RWPE2 (cell line): ENCODE measurements at regions not wholly inside any gene's neighbourhood (a gene's known extent, or its start where the extent isn't known, plus 50 kb on each side); places are given as distances from the start of the nearest gene placed in this dataset.

Experiments
- ATAC-seq: fragments of 200-7000 bp; cut with Tn5 transposase; 3 replicates; pipeline ENCODE4 v1.9.1; 2021; ENCODE audit warnings: low read depth
- DNase-seq: peaks from one replicate; pipeline ENCODE4 v3.0.0-alpha.2; 2020; ENCODE audit warnings: low spot score
- H3K27ac ChIP-seq: fragments of 450-650 bp; 2 replicates; pipeline ENCODE4 v1.5.1; 2017; ENCODE audit warnings: mild to moderate bottlenecking; ENCODE audit not compliant: poor library complexity, severe bottlenecking
- H3K27me3 ChIP-seq: fragments of 250-450 bp; sonication (Bioruptor Pico); 2 replicates; pipeline ENCODE4 v1.5.1; 2021; ENCODE audit warnings: mild to moderate bottlenecking, moderate library complexity; ENCODE audit not compliant: insufficient read depth, poor library complexity, severe bottlenecking
- H3K36me3 ChIP-seq: fragments of 250-450 bp; sonication (Bioruptor Pico); 2 replicates; pipeline ENCODE4 v1.5.1; 2020; ENCODE audit warnings: low read depth, mild to moderate bottlenecking, moderate library complexity
- H3K4me1 ChIP-seq: fragments of 250-450 bp; sonication (Bioruptor Pico); 2 replicates; pipeline ENCODE4 v1.5.1; 2021; ENCODE audit warnings: mild to moderate bottlenecking, moderate library complexity; ENCODE audit not compliant: insufficient read depth, poor library complexity, severe bottlenecking
- H3K4me3 ChIP-seq: fragments of 250-450 bp; sonication (Bioruptor Pico); 2 replicates; pipeline ENCODE4 v1.5.1; 2021; ENCODE audit warnings: mild to moderate bottlenecking, moderate library complexity; ENCODE audit not compliant: severe bottlenecking
- H3K9me3 ChIP-seq: fragments of 250-450 bp; sonication (Bioruptor Pico); 2 replicates; pipeline ENCODE4 v1.5.1; 2021; ENCODE audit warnings: mild to moderate bottlenecking, moderate library complexity; ENCODE audit not compliant: severe bottlenecking
- TF ChIP-seq, protein P1 (sequence below): fragments of 450-650 bp; IDR thresholded peaks from one replicate; pipeline ENCODE4 v1.5.1; 2017; ENCODE audit warnings: mild to moderate bottlenecking, moderate library complexity; ENCODE audit not compliant: poor library complexity, severe bottlenecking

DNA sequence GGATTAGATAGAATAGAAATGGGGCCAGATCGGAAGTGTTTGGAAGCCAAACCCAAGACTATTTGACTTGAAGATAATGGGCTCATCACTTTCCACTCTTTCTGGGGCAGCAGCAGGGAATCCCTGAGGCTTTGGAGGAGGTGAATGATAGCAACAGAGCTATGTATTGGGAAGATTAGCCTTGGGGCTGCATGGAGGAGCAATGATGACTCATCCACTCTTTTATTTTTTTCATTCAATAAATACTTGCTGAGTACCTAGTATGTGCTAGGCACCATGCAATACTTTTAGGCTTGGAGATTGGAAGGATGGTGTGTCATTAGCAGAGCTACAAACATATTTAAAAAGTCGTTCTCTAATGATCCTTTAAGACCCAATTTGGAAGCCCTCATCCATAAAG is 166.9 kb upstream of the FOXD3 start:
- no peak for DNase-seq
- Histone ChIP-seq H3K27ac (no peak overlapping the region), H3K9me3 (no peaks in the 10 kb centered on the region), H3K4me3 (no peak overlapping the region), H3K4me1 (no peaks in the 10 kb centered on the region), H3K27me3 (peaks cover 6% of the 10 kb centered on the region), H3K36me3 (no peaks in the 10 kb centered on the region)
- no peak for ATAC-seq
- TF ChIP-seq, protein P1, sequence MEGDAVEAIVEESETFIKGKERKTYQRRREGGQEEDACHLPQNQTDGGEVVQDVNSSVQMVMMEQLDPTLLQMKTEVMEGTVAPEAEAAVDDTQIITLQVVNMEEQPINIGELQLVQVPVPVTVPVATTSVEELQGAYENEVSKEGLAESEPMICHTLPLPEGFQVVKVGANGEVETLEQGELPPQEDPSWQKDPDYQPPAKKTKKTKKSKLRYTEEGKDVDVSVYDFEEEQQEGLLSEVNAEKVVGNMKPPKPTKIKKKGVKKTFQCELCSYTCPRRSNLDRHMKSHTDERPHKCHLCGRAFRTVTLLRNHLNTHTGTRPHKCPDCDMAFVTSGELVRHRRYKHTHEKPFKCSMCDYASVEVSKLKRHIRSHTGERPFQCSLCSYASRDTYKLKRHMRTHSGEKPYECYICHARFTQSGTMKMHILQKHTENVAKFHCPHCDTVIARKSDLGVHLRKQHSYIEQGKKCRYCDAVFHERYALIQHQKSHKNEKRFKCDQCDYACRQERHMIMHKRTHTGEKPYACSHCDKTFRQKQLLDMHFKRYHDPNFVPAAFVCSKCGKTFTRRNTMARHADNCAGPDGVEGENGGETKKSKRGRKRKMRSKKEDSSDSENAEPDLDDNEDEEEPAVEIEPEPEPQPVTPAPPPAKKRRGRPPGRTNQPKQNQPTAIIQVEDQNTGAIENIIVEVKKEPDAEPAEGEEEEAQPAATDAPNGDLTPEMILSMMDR = no peak

DNA sequence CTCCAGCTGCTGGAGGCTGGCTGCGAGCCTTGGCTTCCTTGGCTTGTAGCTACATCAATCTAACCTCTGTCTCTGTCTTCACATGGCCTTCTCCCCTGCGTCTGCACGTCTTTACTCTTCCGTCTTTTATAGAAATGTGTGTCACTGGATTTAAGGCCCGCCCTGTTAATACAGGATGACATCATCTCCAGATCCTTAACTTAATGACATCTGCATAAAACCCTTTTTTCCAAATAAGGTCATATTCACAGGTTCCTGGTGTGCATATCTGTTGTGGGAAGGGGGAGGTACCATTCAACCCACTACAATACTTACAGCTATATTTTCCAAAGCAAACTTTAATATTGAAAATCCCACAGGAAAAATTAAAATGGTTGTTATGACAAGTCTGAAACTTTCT is 165.3 kb upstream of the FOXD3 start:
- Histone ChIP-seq H3K36me3 (no peaks in the 10 kb centered on the region), H3K4me1 (no peaks in the 10 kb centered on the region), H3K9me3 (no peaks in the 10 kb centered on the region), H3K4me3 (no peak overlapping the region), H3K27me3 (peaks cover 5% of the 10 kb centered on the region), H3K27ac (no peak overlapping the region)
- DNase-seq (no peak), ATAC-seq (no peak)
- TF ChIP-seq, protein P1 = no peak

DNA sequence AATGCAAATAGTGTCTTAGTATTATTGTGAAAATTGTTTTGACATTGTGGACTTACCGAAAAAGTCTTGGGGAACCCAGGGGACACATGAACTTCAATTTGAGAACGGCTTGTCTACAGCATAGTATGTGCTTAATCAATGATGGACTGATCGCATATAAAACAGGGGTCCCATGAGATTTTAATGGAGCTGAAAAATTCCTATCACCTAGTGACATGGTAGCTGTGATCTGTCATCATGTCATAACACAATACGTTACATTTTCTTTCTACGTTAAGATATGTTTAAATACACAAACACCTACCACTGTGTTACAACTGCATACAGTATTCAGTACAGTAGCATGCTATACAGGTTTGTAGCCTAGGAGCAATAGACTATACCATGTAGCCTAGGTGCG is 153.3 kb upstream of the FOXD3 start:
- ATAC-seq = no peak

DNA sequence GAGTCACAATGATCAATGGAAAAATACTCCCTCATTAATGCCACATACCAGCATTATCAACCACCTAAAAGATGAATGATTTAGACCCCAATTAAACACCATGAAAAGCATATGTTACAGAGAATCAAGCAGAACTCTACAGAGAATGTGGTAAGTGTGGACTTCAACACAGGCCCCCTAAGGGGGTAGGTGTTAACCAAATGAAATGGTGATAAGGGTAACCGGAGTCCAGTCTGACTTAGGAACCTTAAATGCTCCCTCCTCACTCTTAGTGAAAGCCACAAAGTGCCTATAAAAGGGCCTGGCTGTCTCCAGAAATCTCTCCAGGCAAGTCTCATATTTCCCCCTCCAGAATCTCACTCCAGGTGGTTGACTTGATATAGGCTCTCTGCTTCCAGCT is 149.2 kb upstream of the FOXD3 start:
- Histone ChIP-seq H3K36me3 (no peaks in the 10 kb centered on the region), H3K4me3 (no peak overlapping the region), H3K4me1 (no peaks in the 10 kb centered on the region), H3K9me3 (no peaks in the 10 kb centered on the region), H3K27me3 (no peaks in the 10 kb centered on the region), H3K27ac (no peak overlapping the region)
- TF ChIP-seq, protein P1 = no peak
- DNase-seq (no peak), ATAC-seq (no peak)

More for the DNA sequence above, 153.3 kb upstream of the FOXD3 start:
- Histone ChIP-seq H3K27me3 (no peaks in the 10 kb centered on the region), H3K4me1 (no peaks in the 10 kb centered on the region), H3K27ac (no peak overlapping the region), H3K9me3 (no peaks in the 10 kb centered on the region), H3K36me3 (no peaks in the 10 kb centered on the region), H3K4me3 (no peak overlapping the region)
- TF ChIP-seq, protein P1 = no peak
- no peak for DNase-seq

DNA sequence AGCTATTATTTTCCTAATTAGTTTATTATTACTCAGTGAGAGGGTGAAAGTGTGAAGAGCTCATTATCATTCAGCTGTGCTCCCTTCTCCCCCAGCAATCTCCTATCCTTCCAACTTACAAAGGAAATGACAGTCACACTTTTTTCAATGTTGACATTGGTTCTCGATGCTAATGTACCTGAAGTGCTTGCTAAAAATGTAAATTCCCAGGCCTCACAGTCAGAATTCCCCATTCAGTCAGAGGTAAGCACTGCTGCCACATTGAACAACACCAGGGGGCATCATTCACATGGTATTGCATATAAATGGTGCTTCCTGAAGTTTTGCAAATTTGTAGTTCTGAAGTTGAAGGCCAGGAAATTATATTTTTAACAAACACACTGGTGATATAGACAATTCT is 132.7 kb upstream of the FOXD3 start:
- no peak overlapping the region for H3K4me3 ChIP-seq
- no peak overlapping the region for H3K27ac ChIP-seq
- H3K9me3 ChIP-seq = no peaks in the 10 kb centered on the region
- DNase-seq (no peak), ATAC-seq (no peak)
- H3K4me1 ChIP-seq = no peaks in the 10 kb centered on the region
- no peaks in the 10 kb centered on the region for H3K27me3 ChIP-seq
- H3K36me3 ChIP-seq = no peaks in the 10 kb centered on the region
- TF ChIP-seq, protein P1 = no peak
